Neural cell (in vitro differentiated cells): ENCODE measurements at regions not wholly inside any gene's neighbourhood (a gene's known extent, or its start where the extent isn't known, plus 50 kb on each side); places are given as distances from the start of the nearest gene placed in this dataset.

Experiments
- H2AFZ ChIP-seq: fragments of 200-600, 300-800 bp; sonication (generic), shearing (Covaris generic); 2 replicates; pipeline ENCODE4 v1.6.0; 2014; ENCODE audit warnings: low read depth, mild to moderate bottlenecking, antibody characterized with exemption, low read length, moderate library complexity
- H3F3A ChIP-seq: fragments of 200-600 bp; shearing (Covaris generic); 2 replicates; pipeline ENCODE4 v1.6.1; 2016; ENCODE audit warnings: mild to moderate bottlenecking, moderate library complexity, mixed read lengths, antibody characterized with exemption, low read length; ENCODE audit not compliant: insufficient read depth, poor library complexity, severe bottlenecking
- H3K27ac ChIP-seq: fragments of 200-600, 300-800 bp; sonication (generic), shearing (Covaris generic); 2 replicates; pipeline ENCODE4 v1.5.1; 2014; ENCODE audit warnings: mild to moderate bottlenecking, low read length, moderate library complexity
- H3K27me3 ChIP-seq: fragments of 300-800, 200-600 bp; sonication (generic), shearing (Covaris generic); 2 replicates; pipeline ENCODE4 v1.6.0; 2014; ENCODE audit warnings: mild to moderate bottlenecking, low read depth, low read length, moderate library complexity; ENCODE audit not compliant: insufficient read depth
- H3K36me3 ChIP-seq: fragments of 300-800, 200-600 bp; sonication (generic), shearing (Covaris generic); 2 replicates; pipeline ENCODE4 v1.5.1; 2014; ENCODE audit warnings: mild to moderate bottlenecking, antibody characterized with exemption, low read length, moderate library complexity; ENCODE audit not compliant: insufficient read depth
- H3K4me2 ChIP-seq: fragments of 300-800, 200-600 bp; sonication (generic), shearing (Covaris generic); 2 replicates; pipeline ENCODE4 v1.6.0; 2014; ENCODE audit warnings: mild to moderate bottlenecking, low read length
- H3K4me3 ChIP-seq: fragments of 300-800, 200-600 bp; sonication (generic), shearing (Covaris generic); 2 replicates; pipeline ENCODE4 v1.5.1; 2014; ENCODE audit warnings: mild to moderate bottlenecking, low read length, moderate library complexity
- H3K79me2 ChIP-seq: fragments of 200-600 bp; shearing (Covaris generic); replicated peaks from 2 replicates; pipeline ENCODE4 v1.6.0; 2014; ENCODE audit warnings: mild to moderate bottlenecking, low read length, moderate library complexity; ENCODE audit not compliant: insufficient read depth
- H3K9ac ChIP-seq: fragments of 300-800, 200-600 bp; sonication (generic), shearing (Covaris generic); 2 replicates; pipeline ENCODE4 v1.6.1; 2016; ENCODE audit warnings: mild to moderate bottlenecking, low read length, mixed read lengths
- H3K9me2 ChIP-seq: fragments of 200-600 bp; shearing (Covaris generic); 2 replicates; pipeline ENCODE4 v1.6.1; 2016; ENCODE audit warnings: mild to moderate bottlenecking, low read length, mixed read lengths; ENCODE audit not compliant: insufficient read depth
- H3K9me3 ChIP-seq: fragments of 200-600, 300-800 bp; sonication (generic), shearing (Covaris generic); 2 replicates; pipeline ENCODE4 v1.6.1; 2016; ENCODE audit warnings: mild to moderate bottlenecking, mixed run types, low read length, moderate library complexity, mixed read lengths
- H4K20me1 ChIP-seq: fragments of 200-600 bp; shearing (Covaris generic); 2 replicates; pipeline ENCODE4 v1.6.1; 2016; ENCODE audit warnings: mild to moderate bottlenecking, mixed run types; ENCODE audit not compliant: insufficient read depth
- EZH2 ChIP-seq: fragments of 200-600, 300-800 bp; shearing (Covaris generic), sonication (generic); IDR thresholded peaks from 2 replicates; pipeline ENCODE4 v1.6.1; 2014; ENCODE audit warnings: antibody characterized with exemption, low read length, borderline replicate concordance, mild to moderate bottlenecking; ENCODE audit not compliant: insufficient read depth, poor library complexity, severe bottlenecking
- MXI1 ChIP-seq: fragments of 450-650 bp; conservative IDR thresholded peaks from 2 replicates; pipeline ENCODE4 v1.6.1; 2014; ENCODE audit warnings: antibody characterized with exemption, mild to moderate bottlenecking; ENCODE audit not compliant: poor library complexity, severe bottlenecking
- POLR2AphosphoS5 ChIP-seq: IDR thresholded peaks from 2 replicates; pipeline ENCODE4 v1.6.1; 2012
- RAD21 ChIP-seq: fragments of 450-650 bp; conservative IDR thresholded peaks from 2 replicates; pipeline ENCODE4 v1.6.1; 2014; ENCODE audit warnings: antibody characterized with exemption, mild to moderate bottlenecking, moderate library complexity
- SMC3 ChIP-seq: fragments of 450-650 bp; conservative IDR thresholded peaks from 2 replicates; pipeline ENCODE4 v1.6.1; 2014; ENCODE audit warnings: antibody characterized with exemption, mild to moderate bottlenecking, moderate library complexity; ENCODE audit not compliant: poor library complexity
- TAF1 ChIP-seq: IDR thresholded peaks from 2 replicates; pipeline ENCODE4 v1.6.1; 2012; ENCODE audit warnings: low read depth
- TF ChIP-seq, protein P1 (sequence below): fragments of 450-650 bp; IDR thresholded peaks from 2 replicates; pipeline ENCODE4 v1.5.1; 2014; ENCODE audit warnings: antibody characterized with exemption, mild to moderate bottlenecking, moderate library complexity; ENCODE audit not compliant: poor library complexity, severe bottlenecking
- TF ChIP-seq, protein P2 (sequence below): IDR thresholded peaks from 2 replicates; pipeline ENCODE4 v1.6.1; 2012; ENCODE audit warnings: borderline replicate concordance

- Histone ChIP-seq H3K27me3 (no peaks in the 10 kb centered on the region), H2AFZ (no peak overlapping the region), H3K79me2 (no peaks in the 10 kb centered on the region), H3F3A (no peaks in the 10 kb centered on the region), H3K9me2 (no peaks in the 10 kb centered on the region), H4K20me1 (no peaks in the 10 kb centered on the region), H3K9ac (no peak overlapping the region), H3K4me3 (no peak overlapping the region), H3K4me2 (no peak overlapping the region), H3K27ac (no peak overlapping the region), H3K36me3 (no peaks in the 10 kb centered on the region), H3K9me3 (no peaks in the 10 kb centered on the region)
- no peak for TF ChIP-seq EZH2
- TF ChIP-seq, protein P1, sequence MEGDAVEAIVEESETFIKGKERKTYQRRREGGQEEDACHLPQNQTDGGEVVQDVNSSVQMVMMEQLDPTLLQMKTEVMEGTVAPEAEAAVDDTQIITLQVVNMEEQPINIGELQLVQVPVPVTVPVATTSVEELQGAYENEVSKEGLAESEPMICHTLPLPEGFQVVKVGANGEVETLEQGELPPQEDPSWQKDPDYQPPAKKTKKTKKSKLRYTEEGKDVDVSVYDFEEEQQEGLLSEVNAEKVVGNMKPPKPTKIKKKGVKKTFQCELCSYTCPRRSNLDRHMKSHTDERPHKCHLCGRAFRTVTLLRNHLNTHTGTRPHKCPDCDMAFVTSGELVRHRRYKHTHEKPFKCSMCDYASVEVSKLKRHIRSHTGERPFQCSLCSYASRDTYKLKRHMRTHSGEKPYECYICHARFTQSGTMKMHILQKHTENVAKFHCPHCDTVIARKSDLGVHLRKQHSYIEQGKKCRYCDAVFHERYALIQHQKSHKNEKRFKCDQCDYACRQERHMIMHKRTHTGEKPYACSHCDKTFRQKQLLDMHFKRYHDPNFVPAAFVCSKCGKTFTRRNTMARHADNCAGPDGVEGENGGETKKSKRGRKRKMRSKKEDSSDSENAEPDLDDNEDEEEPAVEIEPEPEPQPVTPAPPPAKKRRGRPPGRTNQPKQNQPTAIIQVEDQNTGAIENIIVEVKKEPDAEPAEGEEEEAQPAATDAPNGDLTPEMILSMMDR: no peak
Observed at GRCh38 chr12:116674643-116675183, 63.2 kb downstream of the SPRING1 start.

DNA sequence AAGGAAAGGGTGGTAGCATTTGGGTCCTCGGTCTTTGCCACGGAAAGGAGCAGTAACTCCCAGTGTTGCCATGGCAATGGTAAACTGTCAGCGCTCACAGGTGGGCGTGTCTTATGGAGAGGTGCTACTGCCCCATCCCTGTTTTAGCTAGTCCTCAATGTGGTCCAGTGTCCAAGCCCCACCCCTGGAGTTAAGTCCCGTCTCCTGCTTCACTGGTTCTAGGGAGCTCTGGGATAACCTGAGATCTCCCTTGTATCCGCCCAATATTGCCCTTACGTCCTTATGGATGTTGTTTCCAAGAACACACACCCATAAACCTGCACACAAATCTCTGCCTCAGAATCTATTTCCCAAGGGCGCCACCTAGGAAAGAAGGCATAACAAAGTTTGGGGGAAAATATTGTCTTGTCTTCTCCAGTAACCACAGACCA, 64.2 kb downstream of the SPRING1 start:
- TF ChIP-seq, protein P2, sequence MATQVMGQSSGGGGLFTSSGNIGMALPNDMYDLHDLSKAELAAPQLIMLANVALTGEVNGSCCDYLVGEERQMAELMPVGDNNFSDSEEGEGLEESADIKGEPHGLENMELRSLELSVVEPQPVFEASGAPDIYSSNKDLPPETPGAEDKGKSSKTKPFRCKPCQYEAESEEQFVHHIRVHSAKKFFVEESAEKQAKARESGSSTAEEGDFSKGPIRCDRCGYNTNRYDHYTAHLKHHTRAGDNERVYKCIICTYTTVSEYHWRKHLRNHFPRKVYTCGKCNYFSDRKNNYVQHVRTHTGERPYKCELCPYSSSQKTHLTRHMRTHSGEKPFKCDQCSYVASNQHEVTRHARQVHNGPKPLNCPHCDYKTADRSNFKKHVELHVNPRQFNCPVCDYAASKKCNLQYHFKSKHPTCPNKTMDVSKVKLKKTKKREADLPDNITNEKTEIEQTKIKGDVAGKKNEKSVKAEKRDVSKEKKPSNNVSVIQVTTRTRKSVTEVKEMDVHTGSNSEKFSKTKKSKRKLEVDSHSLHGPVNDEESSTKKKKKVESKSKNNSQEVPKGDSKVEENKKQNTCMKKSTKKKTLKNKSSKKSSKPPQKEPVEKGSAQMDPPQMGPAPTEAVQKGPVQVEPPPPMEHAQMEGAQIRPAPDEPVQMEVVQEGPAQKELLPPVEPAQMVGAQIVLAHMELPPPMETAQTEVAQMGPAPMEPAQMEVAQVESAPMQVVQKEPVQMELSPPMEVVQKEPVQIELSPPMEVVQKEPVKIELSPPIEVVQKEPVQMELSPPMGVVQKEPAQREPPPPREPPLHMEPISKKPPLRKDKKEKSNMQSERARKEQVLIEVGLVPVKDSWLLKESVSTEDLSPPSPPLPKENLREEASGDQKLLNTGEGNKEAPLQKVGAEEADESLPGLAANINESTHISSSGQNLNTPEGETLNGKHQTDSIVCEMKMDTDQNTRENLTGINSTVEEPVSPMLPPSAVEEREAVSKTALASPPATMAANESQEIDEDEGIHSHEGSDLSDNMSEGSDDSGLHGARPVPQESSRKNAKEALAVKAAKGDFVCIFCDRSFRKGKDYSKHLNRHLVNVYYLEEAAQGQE: no peak
- no peak for TF ChIP-seq RAD21
- Histone ChIP-seq H3K79me2 (no peaks in the 10 kb centered on the region), H3K27ac (no peak overlapping the region), H3K4me2 (no peak overlapping the region), H3K9me3 (no peaks in the 10 kb centered on the region), H3F3A (no peaks in the 10 kb centered on the region), H2AFZ (no peak overlapping the region), H4K20me1 (no peaks in the 10 kb centered on the region), H3K36me3 (no peaks in the 10 kb centered on the region), H3K27me3 (no peaks in the 10 kb centered on the region), H3K4me3 (no peak overlapping the region), H3K9ac (no peak overlapping the region), H3K9me2 (no peaks in the 10 kb centered on the region)

DNA sequence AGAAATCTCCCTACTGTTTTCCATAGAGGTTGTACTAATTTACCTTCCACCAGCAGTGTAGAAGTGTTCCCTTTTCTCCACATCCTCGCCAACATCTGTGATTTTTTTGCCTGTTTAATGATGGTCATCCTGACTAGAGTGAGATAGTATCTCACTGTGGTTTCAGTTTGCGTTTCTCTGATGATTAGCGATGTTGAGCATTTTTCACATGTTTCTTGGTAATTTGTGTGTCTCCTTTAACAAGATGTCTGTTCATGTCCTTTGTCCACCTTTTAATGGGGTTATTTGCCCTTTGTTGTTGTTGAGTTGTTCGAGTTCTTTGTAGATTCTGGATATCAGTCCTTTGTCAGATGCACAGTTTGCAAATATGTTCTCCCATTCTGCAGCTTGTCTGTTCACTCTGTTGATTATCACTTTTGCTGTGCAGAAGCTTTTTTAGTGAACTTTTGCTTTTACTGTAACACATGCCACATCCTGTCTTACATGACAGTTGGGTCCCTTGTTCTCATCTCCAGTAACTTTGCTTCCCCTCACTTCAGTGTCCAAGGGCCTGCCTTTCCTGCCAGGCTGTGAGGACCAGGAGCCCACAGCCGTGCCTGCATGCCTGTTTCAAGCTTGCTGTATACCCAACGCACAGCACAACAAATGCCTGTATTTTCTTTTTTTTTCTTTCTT, 64.9 kb downstream of the SPRING1 start:
- no peaks in the 10 kb centered on the region for H4K20me1 ChIP-seq
- no peak overlapping the region for H2AFZ ChIP-seq
- no peak overlapping the region for H3K4me2 ChIP-seq
- H3F3A ChIP-seq: no peaks in the 10 kb centered on the region
- no peaks in the 10 kb centered on the region for H3K36me3 ChIP-seq
- H3K9ac ChIP-seq: no peak overlapping the region
- no peak overlapping the region for H3K4me3 ChIP-seq
- no peak overlapping the region for H3K27ac ChIP-seq
- no peaks in the 10 kb centered on the region for H3K9me3 ChIP-seq
- no peaks in the 10 kb centered on the region for H3K9me2 ChIP-seq
- no peaks in the 10 kb centered on the region for H3K27me3 ChIP-seq
- TF ChIP-seq RAD21 (no peak), POLR2AphosphoS5 (no peak), MXI1 (no peak), SMC3 (no peak), TAF1 (no peak), EZH2 (no peak)
- TF ChIP-seq, protein P1: no peak
- no peaks in the 10 kb centered on the region for H3K79me2 ChIP-seq
